Activated CD4-positive, alpha-beta T cell treated with anti-CD3 and anti-CD28 coated beads, Interleukin-10, Interleukin-2, amounts not matched to agents 100 ng/mL and 50 ng/mL, durations not matched to agents 16 hours and 8 hours (primary cell): ENCODE measurements at regions not wholly inside any gene's neighbourhood (a gene's known extent, or its start where the extent isn't known, plus 50 kb on each side); places are given as distances from the start of the nearest gene placed in this dataset.
"Not testable (repeated sequence)": the region's sequence is repeated elsewhere in the genome, so short reads cannot be mapped to it uniquely, and the experiment has no call there.

Experiments used
- DNase-seq: peaks from one replicate; pipeline ENCODE4 v3.0.0-alpha.2; 2020

GRCh38 chr17:43345515-43345914 lies 53.3 kb upstream of the ARL4D start:
- DNase-seq, result not testable (repeated sequence)

GRCh38 chr17:43344685-43345084 lies 54.1 kb upstream of the ARL4D start:
- no peak for DNase-seq

- DNase-seq, result no peak
These were observed 56.3 kb upstream of the ARL4D start for GRCh38 chr17:43342589-43342890.

- DNase-seq, result peak; percentile 78
These were observed 56.8 kb upstream of the ARL4D start for GRCh38 chr17:43341715-43342588.

- DNase-seq, result peak; percentile 70
These were observed 59.8 kb upstream of the ARL4D start for GRCh38 chr17:43338886-43339516.

GRCh38 chr17:43337684-43338428 lies 60.9 kb upstream of the ARL4D start:
- no peak for DNase-seq

GRCh38 chr17:43334738-43335402 lies 63.9 kb upstream of the ARL4D start:
- DNase-seq, result no peak

GRCh38 chr17:43333433-43333943 lies 65.3 kb upstream of the ARL4D start:
- DNase-seq, result no peak

GRCh38 chr17:43332230-43332629 lies 66.6 kb upstream of the ARL4D start:
- no peak for DNase-seq

GRCh38 chr17:43330876-43331639 lies 67.7 kb upstream of the ARL4D start:
- no peak for DNase-seq

GRCh38 chr17:43329183-43329582 lies 69.6 kb upstream of the ARL4D start:
- no peak for DNase-seq

GRCh38 chr17:43328650-43329049 lies 70.1 kb upstream of the ARL4D start:
- DNase-seq, result no peak

- DNase-seq, result no peak
These were observed 70.9 kb upstream of the ARL4D start for GRCh38 chr17:43327834-43328420.

GRCh38 chr17:43327421-43327820 lies 71.4 kb upstream of the ARL4D start:
- DNase-seq, result no peak

GRCh38 chr17:43326490-43327275 lies 72.1 kb upstream of the ARL4D start:
- DNase-seq, result no peak

GRCh38 chr17:43324205-43324893 lies 74.4 kb upstream of the ARL4D start:
- no peak for DNase-seq

- DNase-seq, result no peak
These were observed 79.3 kb upstream of the ARL4D start for GRCh38 chr17:43319293-43320124.

GRCh38 chr17:43316522-43317142 lies 82.2 kb upstream of the ARL4D start:
- peak; percentile 35 for DNase-seq
